ENCODE measurements at regions not wholly inside any gene's neighbourhood (a gene's known extent, or its start where the extent isn't known, plus 50 kb on each side); places are given as distances from the start of the nearest gene placed in this dataset.

GRCh38 chr9:135240871-135241311, 153.4 kb downstream of the OLFM1 start:
- TF ChIP-seq CTCF (IDR thresholded peaks at IDR 0.05; ENCODE audit: low read depth, low read length) (no peak), POLR2A (IDR thresholded peaks at IDR 0.05; ENCODE audit: extremely low read depth, insufficient read length) (no peak), MYC (IDR thresholded peaks at IDR 0.05; ENCODE audit: low read depth, low read length) (no peak)

Data from NB4 (cell line).